HUES48 (cell line): ENCODE measurements at regions not wholly inside any gene's neighbourhood (a gene's known extent, or its start where the extent isn't known, plus 50 kb on each side); places are given as distances from the start of the nearest gene placed in this dataset.
"Not testable (repeated sequence)": the region's sequence is repeated elsewhere in the genome, so short reads cannot be mapped to it uniquely, and the experiment has no call there.

Source experiments
- H3K27ac ChIP-seq: one replicate; pipeline ENCODE4 v1.7.0; 2013; ENCODE audit warnings: low read depth, low read length, inconsistent platforms
- H3K27me3 ChIP-seq: 2 replicates; pipeline ENCODE4 v1.6.1; 2013; ENCODE audit warnings: mild to moderate bottlenecking, low read length; ENCODE audit not compliant: control insufficient read depth, insufficient read depth
- H3K36me3 ChIP-seq: 2 replicates; pipeline ENCODE4 v1.6.1; 2013; ENCODE audit warnings: low read length; ENCODE audit not compliant: control insufficient read depth, insufficient read depth
- H3K4me1 ChIP-seq: 2 replicates; pipeline ENCODE4 v1.6.1; 2013; ENCODE audit warnings: mild to moderate bottlenecking, low read length; ENCODE audit not compliant: control insufficient read depth, insufficient read depth
- H3K4me3 ChIP-seq: 2 replicates; pipeline ENCODE4 v1.5.1; 2013; ENCODE audit warnings: mild to moderate bottlenecking, low read depth, low read length
- H3K9ac ChIP-seq: 2 replicates; pipeline ENCODE4 v1.6.1; 2013; ENCODE audit warnings: mild to moderate bottlenecking, low read depth, low read length, moderate library complexity
- H3K9me3 ChIP-seq: 2 replicates; pipeline ENCODE4 v1.6.1; 2013; ENCODE audit warnings: low read length; ENCODE audit not compliant: control insufficient read depth, insufficient read depth

- Histone ChIP-seq H3K4me1 (peaks cover 10% of the 10 kb centered on the region; the same call in 1 of the 2 replicates), H3K9ac (no peak overlapping the region), H3K36me3 (no peaks in the 10 kb centered on the region), H3K4me3 (no peak overlapping the region), H3K27me3 (no peaks in the 10 kb centered on the region), H3K9me3 (no peaks in the 10 kb centered on the region), H3K27ac (no peak overlapping the region)
These were observed 270.5 kb downstream of the TTC6 start for GRCh38 chr14:37865719-37866549.

GRCh38 chr14:37869633-37870032 is 274.2 kb downstream of the TTC6 start:
- H3K9me3 ChIP-seq, result no peaks in the 10 kb centered on the region
- no peaks in the 10 kb centered on the region for H3K36me3 ChIP-seq
- no peak overlapping the region for H3K9ac ChIP-seq
- H3K27ac ChIP-seq, result no peak overlapping the region
- no peak overlapping the region for H3K4me3 ChIP-seq
- peaks cover 17% of the 10 kb centered on the region; the same call in 1 of the 2 replicates for H3K4me1 ChIP-seq
- no peaks in the 10 kb centered on the region for H3K27me3 ChIP-seq

- Histone ChIP-seq H3K4me1 (peaks cover 21% of the 10 kb centered on the region), H3K4me3 (no peak overlapping the region), H3K27me3 (no peaks in the 10 kb centered on the region), H3K27ac (no peak overlapping the region), H3K9ac (no peak overlapping the region), H3K9me3 (no peaks in the 10 kb centered on the region), H3K36me3 (no peaks in the 10 kb centered on the region)
These were observed 274.7 kb downstream of the TTC6 start for GRCh38 chr14:37870170-37870569.

- H3K9ac ChIP-seq, result no peak overlapping the region
- peaks cover 21% of the 10 kb centered on the region for H3K4me1 ChIP-seq
- no peaks in the 10 kb centered on the region for H3K27me3 ChIP-seq
- no peaks in the 10 kb centered on the region for H3K36me3 ChIP-seq
- no peak overlapping the region for H3K4me3 ChIP-seq
- no peaks in the 10 kb centered on the region for H3K9me3 ChIP-seq
- H3K27ac ChIP-seq, result no peak overlapping the region
These were observed 275.4 kb downstream of the TTC6 start for GRCh38 chr14:37870632-37871346.

- not testable (repeated sequence) for H3K27ac ChIP-seq
These were observed 278.6 kb downstream of the TTC6 start for GRCh38 chr14:37874065-37874428.

GRCh38 chr14:37874429-37875109 is 279.1 kb downstream of the TTC6 start:
- no peaks in the 10 kb centered on the region for H3K9me3 ChIP-seq
- H3K4me1 ChIP-seq, result peaks cover 18% of the 10 kb centered on the region
- H3K27me3 ChIP-seq, result no peaks in the 10 kb centered on the region
- H3K9ac ChIP-seq, result no peak overlapping the region
- no peaks in the 10 kb centered on the region for H3K36me3 ChIP-seq
- H3K27ac ChIP-seq, result no peak overlapping the region
- no peak overlapping the region for H3K4me3 ChIP-seq

More at GRCh38 chr14:37874065-37874428, 278.6 kb downstream of the TTC6 start:
- not testable (repeated sequence) for H3K9me3 ChIP-seq, H3K9ac ChIP-seq, H3K36me3 ChIP-seq, H3K4me3 ChIP-seq, H3K27me3 ChIP-seq
- H3K4me1 ChIP-seq, result peaks cover 21% of the 10 kb centered on the region

- peaks cover 6% of the 10 kb centered on the region for H3K9me3 ChIP-seq
- H3K27me3 ChIP-seq, result no peaks in the 10 kb centered on the region
- H3K4me3 ChIP-seq, result no peak overlapping the region
- H3K36me3 ChIP-seq, result no peaks in the 10 kb centered on the region
- no peak overlapping the region for H3K9ac ChIP-seq
- H3K27ac ChIP-seq, result no peak overlapping the region
- peaks cover under 1% of the 10 kb centered on the region; the same call in 1 of the 2 replicates for H3K4me1 ChIP-seq
These were observed 292.8 kb downstream of the TTC6 start for GRCh38 chr14:37888234-37888633.

- H3K9me3 ChIP-seq, result peaks cover 6% of the 10 kb centered on the region
- H3K27me3 ChIP-seq, result no peaks in the 10 kb centered on the region
- H3K36me3 ChIP-seq, result no peaks in the 10 kb centered on the region
- H3K4me1 ChIP-seq, result peaks cover 9% of the 10 kb centered on the region
- H3K27ac ChIP-seq, result no peak overlapping the region
- H3K9ac ChIP-seq, result no peak overlapping the region
- no peak overlapping the region for H3K4me3 ChIP-seq
These were observed 293.7 kb downstream of the TTC6 start for GRCh38 chr14:37889087-37889486.

- Histone ChIP-seq H3K36me3 (no peaks in the 10 kb centered on the region), H3K27me3 (no peaks in the 10 kb centered on the region), H3K9me3 (peaks cover 6% of the 10 kb centered on the region), H3K4me1 (peaks cover 19% of the 10 kb centered on the region), H3K9ac (no peak overlapping the region), H3K27ac (no peak overlapping the region), H3K4me3 (no peak overlapping the region)
These were observed 294.7 kb downstream of the TTC6 start for GRCh38 chr14:37890095-37890494.

GRCh38 chr14:37891500-37891899 is 296.1 kb downstream of the TTC6 start:
- not testable (repeated sequence) for H3K9me3 ChIP-seq, H3K4me3 ChIP-seq, H3K27ac ChIP-seq, H3K27me3 ChIP-seq, H3K36me3 ChIP-seq, H3K9ac ChIP-seq
- H3K4me1 ChIP-seq, result peaks cover 22% of the 10 kb centered on the region

- H3K9me3 ChIP-seq, result peaks cover 6% of the 10 kb centered on the region
- H3K27ac ChIP-seq, result peak overlapping the region; percentile 83
- H3K4me3 ChIP-seq, result no peak overlapping the region
- H3K27me3 ChIP-seq, result peaks cover 16% of the 10 kb centered on the region; the same call in 1 of the 2 replicates
- H3K36me3 ChIP-seq, result no peaks in the 10 kb centered on the region
- no peak overlapping the region for H3K9ac ChIP-seq
- peaks cover 22% of the 10 kb centered on the region for H3K4me1 ChIP-seq
These were observed 299.0 kb downstream of the TTC6 start for GRCh38 chr14:37894463-37894862.
